Activated CD8-positive, alpha-beta memory T cell treated with anti-CD3 and anti-CD28 coated beads, Interleukin-2, amount 10 ng/mL, durations not matched to agents 7 days and 5 days (primary cell): ENCODE measurements at regions not wholly inside any gene's neighbourhood (a gene's known extent, or its start where the extent isn't known, plus 50 kb on each side); places are given as distances from the start of the nearest gene placed in this dataset.

ENCODE experiments used
- ATAC-seq: fragments of 150-1000 bp; cut with Tn5 transposase; one replicate; pipeline ENCODE4 v1.10.0; 2021; ENCODE audit warnings: moderate library complexity
- CTCF ChIA-PET: fragments of 350-600 bp; sonication (Branson Sonifier 250); formaldehyde crosslinking; loops from one replicate; lab custom pipeline; 2021; ENCODE audit warnings: antibody characterized with exemption; lab: Charles Lee
- DNase-seq: peaks from one replicate; pipeline ENCODE4 v3.0.0-alpha.2; 2020
- H3K27ac Mint-ChIP-seq: one replicate; pipeline ENCODE4 v1.8.0; 2021; ENCODE audit warnings: mild to moderate bottlenecking, mixed read lengths
- H3K27me3 Mint-ChIP-seq: one replicate; pipeline ENCODE4 v1.8.0; 2021; ENCODE audit warnings: mixed read lengths
- H3K36me3 Mint-ChIP-seq: one replicate; pipeline ENCODE4 v1.8.0; 2021; ENCODE audit warnings: mild to moderate bottlenecking, mixed read lengths
- H3K4me1 Mint-ChIP-seq: one replicate; pipeline ENCODE4 v1.8.0; 2021; ENCODE audit warnings: mixed read lengths
- H3K4me3 Mint-ChIP-seq: one replicate; pipeline ENCODE4 v1.8.0; 2021; ENCODE audit warnings: mild to moderate bottlenecking, moderate library complexity, mixed read lengths
- H3K9me3 Mint-ChIP-seq: one replicate; pipeline ENCODE4 v1.8.0; 2022; ENCODE audit warnings: low read depth, mixed read lengths

DNA sequence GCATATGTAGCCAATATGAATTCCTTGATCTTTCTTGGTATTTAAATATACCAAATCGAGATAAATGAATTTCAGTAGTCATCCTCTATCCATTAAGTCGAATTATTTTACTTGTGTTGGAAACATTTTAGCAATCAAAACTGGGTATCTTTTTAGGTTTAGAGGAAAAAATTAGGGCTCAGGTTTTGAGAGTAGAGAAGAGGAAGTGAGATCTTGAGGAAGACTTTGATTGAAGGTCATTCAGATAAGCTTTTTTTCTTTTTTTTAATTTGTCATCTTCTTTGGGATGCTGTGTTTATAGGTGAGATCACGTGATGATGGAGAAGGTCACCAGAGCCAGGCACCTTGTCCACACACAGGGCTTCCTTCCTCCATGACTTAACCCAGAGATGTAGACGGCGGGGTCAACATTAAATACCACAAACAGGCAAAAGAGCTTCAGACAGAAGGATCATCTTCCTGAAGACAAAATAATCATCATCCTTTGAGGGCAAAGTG lies 750.1 kb downstream of the RNF144A start:
- Mint-ChIP-seq H3K4me3 (no peak overlapping the region), H3K9me3 (peaks cover 3% of the 10 kb centered on the region), H3K27ac (no peak overlapping the region), H3K27me3 (no peaks in the 10 kb centered on the region), H3K4me1 (peaks cover 25% of the 10 kb centered on the region), H3K36me3 (peaks cover 41% of the 10 kb centered on the region)
- DNase-seq: no peak
- ATAC-seq: no peak
- CTCF ChIA-PET: interaction anchor here (1.2 to 2.1 kb wide), 3 partner anchors 9 to 239 kb away, joined by 3 to 7 read pairs (median 6); no protein-coding TSS in a partner anchor

DNA sequence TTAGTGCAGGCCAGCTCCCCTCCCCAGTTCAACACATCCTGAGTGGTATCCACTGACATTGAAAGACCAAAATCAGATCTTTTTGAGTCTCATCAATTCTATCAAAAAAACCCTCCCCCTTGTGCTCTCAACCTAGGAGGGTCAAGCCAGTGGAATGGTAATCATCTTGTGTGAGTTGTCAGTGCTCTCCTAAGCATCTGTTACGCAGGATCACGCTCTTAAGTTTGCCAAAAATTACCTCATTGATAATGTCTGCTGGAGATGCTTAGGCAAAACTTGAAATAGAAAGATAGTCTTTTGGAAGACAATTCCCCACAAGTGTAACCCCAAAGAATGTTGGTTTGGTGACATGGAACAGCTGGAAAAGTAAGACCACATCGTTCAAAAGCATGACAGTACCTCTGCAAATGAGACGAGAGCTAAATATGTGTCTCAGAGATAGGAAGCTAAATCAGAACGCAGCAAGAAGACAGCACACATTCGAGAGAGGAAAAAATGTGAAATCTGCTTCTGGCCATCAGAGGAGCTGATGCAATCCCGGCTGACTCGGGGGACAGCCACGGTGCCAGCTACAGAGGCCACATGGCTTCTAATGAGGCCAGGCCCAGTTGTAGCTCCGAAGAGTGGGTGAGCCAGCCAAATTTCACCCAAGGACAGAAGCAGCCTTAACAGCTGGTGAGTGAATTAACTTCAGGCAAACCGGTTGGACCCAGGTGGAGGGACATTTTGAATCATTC lies 753.9 kb downstream of the RNF144A start:
- H3K27me3 Mint-ChIP-seq: no peaks in the 10 kb centered on the region
- peaks cover 44% of the 10 kb centered on the region for H3K36me3 Mint-ChIP-seq
- H3K9me3 Mint-ChIP-seq: peaks cover 6% of the 10 kb centered on the region
- DNase-seq: no peak
- H3K4me1 Mint-ChIP-seq: peaks cover 44% of the 10 kb centered on the region
- peak overlapping the region; percentile 12 for H3K4me3 Mint-ChIP-seq
- CTCF ChIA-PET: interaction anchor here (0.6 to 4.0 kb wide), 36 partner anchors 10 to 247 kb away, joined by 3 to 31 read pairs (median 4); no protein-coding TSS in a partner anchor
- no peak for ATAC-seq
- peak overlapping the region; percentile 94 for H3K27ac Mint-ChIP-seq

DNA sequence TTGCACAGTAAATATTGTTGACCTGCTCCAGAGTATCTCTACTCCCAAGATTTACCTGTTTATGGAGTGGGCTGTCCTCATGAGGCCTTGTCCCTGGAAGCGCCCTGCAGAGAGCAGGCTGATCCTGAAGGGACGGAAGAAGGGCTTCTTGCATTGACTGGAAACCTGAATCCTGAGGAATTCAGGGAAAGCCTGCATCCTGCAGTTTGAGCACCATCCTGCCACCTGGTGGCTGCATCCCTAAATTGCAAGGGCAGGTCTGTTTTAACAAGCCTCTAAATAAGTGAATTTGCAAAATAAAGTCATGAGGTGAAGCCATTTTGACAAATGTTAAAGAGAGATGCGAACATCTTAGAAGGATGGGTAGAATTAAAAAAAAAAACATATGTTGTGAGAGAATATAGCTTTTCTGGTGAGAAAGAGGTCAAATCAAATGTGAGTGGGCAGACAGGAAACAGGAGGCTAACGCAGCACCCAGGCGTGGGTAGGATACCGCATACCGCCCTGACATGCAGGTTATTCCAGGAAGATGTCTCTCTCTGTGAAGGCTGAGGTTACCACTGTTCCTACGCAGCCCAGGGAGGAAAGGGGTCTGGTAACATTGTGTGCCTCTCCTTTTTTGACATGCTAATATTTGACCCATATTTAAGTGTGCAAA lies 754.9 kb downstream of the RNF144A start:
- H3K9me3 Mint-ChIP-seq: peaks cover 6% of the 10 kb centered on the region
- CTCF ChIA-PET: interaction anchor here (0.6 to 4.0 kb wide), 40 partner anchors 9 to 248 kb away, joined by 3 to 31 read pairs (median 4); no protein-coding TSS in a partner anchor
- peak overlapping the region; percentile 45 for H3K4me3 Mint-ChIP-seq
- peak; percentile 87 for ATAC-seq
- peak; percentile 79 for DNase-seq
- peak overlapping the region; percentile 94 for H3K27ac Mint-ChIP-seq
- H3K27me3 Mint-ChIP-seq: no peaks in the 10 kb centered on the region
- H3K36me3 Mint-ChIP-seq: peaks cover 42% of the 10 kb centered on the region
- peaks cover 47% of the 10 kb centered on the region for H3K4me1 Mint-ChIP-seq

DNA sequence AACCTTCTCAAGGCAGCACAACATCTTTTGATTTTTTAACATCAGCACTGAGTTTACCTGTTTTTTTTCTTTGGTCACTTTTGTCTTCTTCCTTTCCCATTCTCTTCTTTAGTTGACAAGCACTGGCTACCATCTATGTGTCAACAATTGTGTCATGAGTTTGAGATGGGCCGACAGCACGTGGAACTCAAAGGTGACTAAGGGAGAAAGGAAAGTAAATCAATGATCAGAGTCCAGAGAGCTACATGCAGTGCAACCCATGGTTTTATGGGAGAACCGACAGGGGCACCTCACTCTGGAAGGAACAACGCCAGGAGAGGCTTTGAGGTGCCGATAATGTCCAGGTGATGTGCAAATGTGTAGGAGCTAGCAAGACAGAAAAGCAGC lies 755.5 kb downstream of the RNF144A start:
- DNase-seq: no peak
- ATAC-seq: peak; percentile 54
- CTCF ChIA-PET: interaction anchor here (0.7 to 4.0 kb wide), 24 partner anchors 9 to 247 kb away, joined by 3 to 31 read pairs (median 4); no protein-coding TSS in a partner anchor
- Mint-ChIP-seq H3K27ac (peak overlapping the region; percentile 94), H3K4me3 (peak overlapping the region; percentile 45), H3K36me3 (peaks cover 37% of the 10 kb centered on the region), H3K4me1 (peaks cover 47% of the 10 kb centered on the region), H3K27me3 (no peaks in the 10 kb centered on the region), H3K9me3 (peaks cover 6% of the 10 kb centered on the region)

DNA sequence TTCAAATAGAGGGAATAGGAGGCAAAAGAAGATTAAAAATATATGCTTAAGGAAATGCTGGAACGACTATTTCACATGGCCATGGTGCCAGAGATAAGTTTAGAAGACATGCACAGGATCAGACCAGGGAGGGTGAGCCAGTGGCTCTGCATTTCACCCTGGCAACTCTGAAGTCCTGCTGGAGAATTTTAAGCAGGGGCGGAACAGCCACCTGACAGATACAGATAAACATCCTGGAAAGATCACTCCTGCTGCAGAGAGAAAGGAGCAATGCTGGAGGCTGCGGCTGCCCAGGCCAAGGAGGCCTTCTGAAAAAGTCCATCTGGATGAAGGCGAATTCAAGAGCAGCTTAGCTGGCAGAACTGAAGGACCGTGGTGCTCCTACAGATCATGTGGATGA lies 755.9 kb downstream of the RNF144A start:
- Mint-ChIP-seq H3K36me3 (peaks cover 39% of the 10 kb centered on the region), H3K27me3 (no peaks in the 10 kb centered on the region), H3K9me3 (peaks cover 6% of the 10 kb centered on the region), H3K4me3 (peak overlapping the region; percentile 45), H3K27ac (peak overlapping the region; percentile 94), H3K4me1 (peaks cover 47% of the 10 kb centered on the region)
- CTCF ChIA-PET: interaction anchor here (0.8 to 4.0 kb wide), 14 partner anchors 8 to 246 kb away, joined by 3 to 27 read pairs (median 7); no protein-coding TSS in a partner anchor
- DNase-seq: no peak
- ATAC-seq: no peak

DNA sequence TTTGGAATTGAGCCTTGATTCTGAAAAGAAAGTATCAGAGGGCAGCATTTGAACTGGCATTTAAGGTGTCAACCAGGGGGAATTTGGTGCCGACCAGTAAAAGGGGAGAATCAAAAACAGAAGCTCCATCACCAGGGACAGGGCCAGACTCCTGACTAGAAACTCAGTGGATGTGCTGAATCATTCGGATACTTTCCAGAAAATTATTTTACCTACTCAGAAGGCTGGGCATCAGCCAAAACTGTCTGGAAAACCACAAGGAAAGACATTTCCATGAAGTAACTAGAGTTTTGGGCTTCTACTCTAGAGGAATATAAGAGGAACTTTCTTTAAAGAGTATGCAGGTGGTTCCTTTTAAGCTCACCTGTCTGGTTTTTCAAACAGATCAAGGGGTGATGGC lies 756.6 kb downstream of the RNF144A start:
- DNase-seq (no peak), ATAC-seq (no peak)
- no peak overlapping the region for H3K4me3 Mint-ChIP-seq
- CTCF ChIA-PET: interaction anchor here (0.8 to 4.0 kb wide), 7 partner anchors 10 to 247 kb away, joined by 3 to 27 read pairs (median 4); no protein-coding TSS in a partner anchor
- H3K27ac Mint-ChIP-seq: no peak overlapping the region
- peaks cover 6% of the 10 kb centered on the region for H3K9me3 Mint-ChIP-seq
- no peaks in the 10 kb centered on the region for H3K27me3 Mint-ChIP-seq
- H3K4me1 Mint-ChIP-seq: peaks cover 52% of the 10 kb centered on the region
- H3K36me3 Mint-ChIP-seq: peaks cover 44% of the 10 kb centered on the region

DNA sequence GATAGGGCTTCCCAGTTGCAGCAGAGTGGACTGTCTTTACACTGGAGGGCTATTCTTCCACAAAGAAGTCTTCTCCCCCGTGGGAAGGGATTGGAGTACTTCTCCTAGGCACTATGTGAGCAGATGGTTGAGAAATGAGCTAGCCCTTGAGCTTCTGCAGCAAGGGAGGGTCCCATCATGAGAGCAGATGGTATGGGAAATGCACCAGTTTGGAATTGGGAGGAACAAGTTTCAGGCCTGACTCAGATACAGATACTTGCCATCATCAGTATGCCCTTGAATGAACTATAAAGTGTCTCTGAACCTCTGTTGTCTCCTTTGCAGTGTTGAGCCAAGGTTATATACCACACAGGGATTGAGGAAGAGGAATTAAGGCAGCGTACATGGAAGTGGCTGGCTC lies 757.4 kb downstream of the RNF144A start:
- Mint-ChIP-seq H3K27ac (peak overlapping the region; percentile 49), H3K27me3 (no peaks in the 10 kb centered on the region), H3K36me3 (peaks cover 42% of the 10 kb centered on the region), H3K9me3 (peaks cover 6% of the 10 kb centered on the region), H3K4me3 (no peak overlapping the region), H3K4me1 (peaks cover 57% of the 10 kb centered on the region)
- ATAC-seq: no peak
- CTCF ChIA-PET: interaction anchor here (0.8 to 1.8 kb wide), 5 partner anchors 9 to 247 kb away, joined by 3 to 6 read pairs (median 4); no protein-coding TSS in a partner anchor
- no peak for DNase-seq

DNA sequence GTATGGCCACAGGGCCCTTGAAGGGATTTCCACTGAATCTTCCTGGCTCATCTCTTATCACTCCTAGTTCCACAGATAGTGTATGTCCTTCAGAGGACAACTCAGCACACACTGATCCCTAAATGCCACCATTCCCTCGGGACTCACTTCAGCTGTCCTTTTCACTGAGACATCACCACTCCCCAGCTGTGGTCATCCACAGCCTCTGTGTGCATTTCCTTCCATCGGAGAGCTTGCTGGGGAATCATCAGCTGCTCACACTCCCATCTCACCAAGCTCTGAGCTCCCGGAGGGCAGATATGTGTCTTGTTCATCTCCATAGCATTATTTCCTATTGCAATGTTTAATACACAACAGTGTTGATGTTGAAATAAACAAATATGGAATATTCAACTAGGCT lies 759.5 kb downstream of the RNF144A start:
- peaks cover 46% of the 10 kb centered on the region for H3K4me1 Mint-ChIP-seq
- CTCF ChIA-PET: no interaction called here
- no peaks in the 10 kb centered on the region for H3K27me3 Mint-ChIP-seq
- ATAC-seq: no peak
- H3K9me3 Mint-ChIP-seq: peaks cover 6% of the 10 kb centered on the region
- DNase-seq: no peak
- peaks cover 37% of the 10 kb centered on the region for H3K36me3 Mint-ChIP-seq
- H3K27ac Mint-ChIP-seq: no peak overlapping the region
- no peak overlapping the region for H3K4me3 Mint-ChIP-seq

DNA sequence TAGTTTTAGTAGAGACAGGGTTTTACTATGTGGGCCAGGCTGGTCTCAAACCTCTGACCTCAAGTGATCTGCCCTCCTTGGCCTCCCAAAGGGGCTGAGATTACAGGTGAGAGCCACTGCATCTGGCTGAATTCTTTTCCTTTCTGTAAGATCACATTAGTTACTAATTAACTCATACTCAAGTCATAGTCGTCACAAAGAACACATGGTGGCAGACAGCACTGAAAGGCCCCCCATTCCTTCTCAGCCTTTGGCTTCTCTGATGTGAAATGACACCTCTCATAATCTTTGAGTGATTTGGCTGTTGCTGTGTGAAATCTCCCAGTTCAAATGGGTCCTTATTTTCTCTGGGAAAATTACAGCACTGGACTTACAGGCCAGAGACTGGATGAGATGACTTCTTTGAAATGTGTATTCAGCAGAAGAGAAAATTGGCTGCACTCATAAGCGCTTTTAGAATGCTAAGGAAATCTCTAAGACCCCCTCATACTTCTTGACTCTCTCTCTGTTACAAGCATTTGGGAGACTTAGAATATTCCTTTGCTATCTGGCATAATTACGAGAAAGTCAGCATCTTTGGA lies 764.8 kb downstream of the RNF144A start:
- no peak overlapping the region for H3K27ac Mint-ChIP-seq
- CTCF ChIA-PET: interaction anchor here (0.9 kb wide), 1 partner anchor 9 kb away, joined by 3 read pairs; no protein-coding TSS in a partner anchor
- no peak for ATAC-seq

DNA sequence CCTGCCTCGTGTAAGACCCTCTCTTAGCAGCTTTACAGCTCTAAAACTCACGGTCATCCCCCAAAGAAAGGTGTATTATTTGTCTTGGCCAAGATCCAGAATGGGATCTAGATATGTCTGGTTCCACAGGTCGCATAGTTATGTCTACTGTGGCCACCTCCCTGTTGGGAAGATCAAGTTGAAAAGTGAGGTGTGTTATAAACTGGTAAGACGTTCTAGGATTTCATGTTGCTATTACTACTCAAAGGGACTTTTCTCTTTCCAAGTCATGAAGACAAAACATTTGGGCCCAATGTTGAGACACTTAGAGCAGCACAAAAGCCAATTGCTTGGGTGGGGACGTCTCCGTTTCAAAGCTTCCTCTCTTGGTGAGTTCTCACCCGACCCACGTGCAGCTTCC lies 766.0 kb downstream of the RNF144A start:
- Mint-ChIP-seq H3K36me3 (peaks cover 27% of the 10 kb centered on the region), H3K4me1 (peaks cover 23% of the 10 kb centered on the region), H3K9me3 (peaks cover 3% of the 10 kb centered on the region), H3K27ac (no peak overlapping the region), H3K27me3 (no peaks in the 10 kb centered on the region), H3K4me3 (no peak overlapping the region)
- ATAC-seq (no peak), DNase-seq (no peak)
- CTCF ChIA-PET: interaction anchor here (1.6 kb wide), 1 partner anchor 9 kb away, joined by 4 read pairs; no protein-coding TSS in a partner anchor

More for the DNA sequence above, 764.8 kb downstream of the RNF144A start:
- Mint-ChIP-seq H3K9me3 (peaks cover 3% of the 10 kb centered on the region), H3K27me3 (no peaks in the 10 kb centered on the region), H3K36me3 (peaks cover 21% of the 10 kb centered on the region), H3K4me1 (peaks cover 19% of the 10 kb centered on the region), H3K4me3 (no peak overlapping the region)
- DNase-seq: no peak

DNA sequence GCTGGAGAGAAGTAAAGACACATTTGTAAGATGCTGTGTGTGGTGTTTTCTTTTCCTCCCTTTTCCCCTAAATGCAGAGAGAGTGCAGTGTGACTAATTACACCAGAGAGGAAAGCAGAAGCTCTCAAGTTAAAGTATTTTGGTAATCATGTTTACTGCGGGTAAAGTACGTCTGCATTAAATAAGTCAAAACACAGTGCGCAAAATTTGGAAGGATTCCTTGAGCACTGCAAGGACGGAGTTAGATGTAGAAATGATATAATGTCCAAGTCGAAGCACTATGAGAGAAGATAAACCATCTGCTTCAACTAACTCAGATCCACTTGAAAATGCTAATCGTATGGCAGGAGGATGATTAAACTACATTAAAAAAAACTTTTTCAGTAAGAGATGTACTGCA lies 766.5 kb downstream of the RNF144A start:
- ATAC-seq: no peak
- peaks cover 22% of the 10 kb centered on the region for H3K36me3 Mint-ChIP-seq
- no peaks in the 10 kb centered on the region for H3K27me3 Mint-ChIP-seq
- no peak overlapping the region for H3K4me3 Mint-ChIP-seq
- DNase-seq: no peak
- H3K27ac Mint-ChIP-seq: no peak overlapping the region
- CTCF ChIA-PET: interaction anchor here (1.6 kb wide), 1 partner anchor 9 kb away, joined by 4 read pairs; no protein-coding TSS in a partner anchor
- peaks cover 22% of the 10 kb centered on the region for H3K4me1 Mint-ChIP-seq
- peaks cover 3% of the 10 kb centered on the region for H3K9me3 Mint-ChIP-seq

DNA sequence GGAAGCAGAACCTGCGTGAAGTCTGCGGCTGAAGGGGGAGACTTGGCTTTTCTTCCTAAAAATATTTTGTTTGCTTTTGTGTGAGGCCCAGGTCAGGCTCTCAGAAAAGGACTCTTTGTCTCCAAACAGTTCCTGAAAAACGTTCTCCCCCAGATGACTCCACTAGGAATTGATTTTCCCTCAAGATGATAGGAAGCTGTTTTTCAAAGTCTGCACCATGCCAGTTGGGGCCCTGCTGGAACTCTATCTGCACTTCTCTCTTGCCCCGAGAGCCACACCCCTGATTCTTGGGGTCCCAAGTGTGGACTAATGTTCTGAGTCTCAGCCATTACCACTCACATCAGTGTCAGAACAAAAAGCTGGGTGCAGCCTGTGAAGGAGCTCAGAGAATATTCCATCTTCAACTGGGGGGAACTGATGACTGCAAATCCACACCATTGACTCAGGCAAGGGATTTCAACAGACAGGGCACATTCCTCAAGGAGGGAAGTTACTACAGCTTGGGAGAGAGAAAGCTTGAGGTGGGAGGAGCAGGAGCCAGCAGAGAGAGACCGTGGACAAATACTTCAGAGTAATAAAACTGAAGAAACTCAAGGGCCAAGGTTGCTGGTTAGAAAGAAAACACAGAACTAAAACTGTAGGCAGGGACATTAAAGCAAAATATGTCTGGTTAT lies 768.3 kb downstream of the RNF144A start:
- CTCF ChIA-PET: interaction anchor here (1.5 kb wide), 1 partner anchor 13 kb away, joined by 8 read pairs; no protein-coding TSS in a partner anchor
- Mint-ChIP-seq H3K9me3 (peaks cover 3% of the 10 kb centered on the region), H3K4me3 (no peak overlapping the region), H3K4me1 (peaks cover 12% of the 10 kb centered on the region), H3K27me3 (no peaks in the 10 kb centered on the region), H3K27ac (no peak overlapping the region), H3K36me3 (peaks cover 23% of the 10 kb centered on the region)
- no peak for DNase-seq
- no peak for ATAC-seq
